Left ventricle myocardium inferior (tissue), 1 donor: ENCODE measurements at regions not wholly inside any gene's neighbourhood (a gene's known extent, or its start where the extent isn't known, plus 50 kb on each side); places are given as distances from the start of the nearest gene placed in this dataset.

Experiments used
- DNase-seq: peaks from one replicate; pipeline ENCODE4 v3.0.0-alpha.2; 2020
- H3K27ac ChIP-seq: fragments of 200-600 bp; replicated peaks from 2 replicates; pipeline ENCODE4 v1.8.0; 2021
- H3K27me3 ChIP-seq: fragments of 200-600 bp; 2 replicates; pipeline ENCODE4 v1.8.0; 2021; ENCODE audit warnings: low read depth
- H3K36me3 ChIP-seq: fragments of 200-600 bp; 2 replicates; pipeline ENCODE4 v1.8.0; 2021
- H3K4me1 ChIP-seq: fragments of 200-600 bp; 2 replicates; pipeline ENCODE4 v1.8.0; 2021
- H3K4me3 ChIP-seq: fragments of 200-600 bp; 2 replicates; pipeline ENCODE4 v1.8.0; 2021; ENCODE audit warnings: mild to moderate bottlenecking, moderate library complexity
- H3K9me3 ChIP-seq: fragments of 200-600 bp; replicated peaks from 2 replicates; pipeline ENCODE4 v1.8.0; 2021
- intact Hi-C: fragments of 100-400 bp; cut with micrococcal nuclease; formaldehyde crosslinking; loops from one replicate; pipeline ENCODE4 v1.11.0; 2022
- TF ChIP-seq, protein P1 (sequence below): fragments of 200-600 bp; IDR thresholded peaks from 2 replicates; pipeline ENCODE4 v1.8.0; 2021; ENCODE audit warnings: antibody characterized with exemption, mild to moderate bottlenecking, borderline replicate concordance
- donor health status: DM: no; HTN: yes; CAD: no; lungs with severe emphysema.

DNA sequence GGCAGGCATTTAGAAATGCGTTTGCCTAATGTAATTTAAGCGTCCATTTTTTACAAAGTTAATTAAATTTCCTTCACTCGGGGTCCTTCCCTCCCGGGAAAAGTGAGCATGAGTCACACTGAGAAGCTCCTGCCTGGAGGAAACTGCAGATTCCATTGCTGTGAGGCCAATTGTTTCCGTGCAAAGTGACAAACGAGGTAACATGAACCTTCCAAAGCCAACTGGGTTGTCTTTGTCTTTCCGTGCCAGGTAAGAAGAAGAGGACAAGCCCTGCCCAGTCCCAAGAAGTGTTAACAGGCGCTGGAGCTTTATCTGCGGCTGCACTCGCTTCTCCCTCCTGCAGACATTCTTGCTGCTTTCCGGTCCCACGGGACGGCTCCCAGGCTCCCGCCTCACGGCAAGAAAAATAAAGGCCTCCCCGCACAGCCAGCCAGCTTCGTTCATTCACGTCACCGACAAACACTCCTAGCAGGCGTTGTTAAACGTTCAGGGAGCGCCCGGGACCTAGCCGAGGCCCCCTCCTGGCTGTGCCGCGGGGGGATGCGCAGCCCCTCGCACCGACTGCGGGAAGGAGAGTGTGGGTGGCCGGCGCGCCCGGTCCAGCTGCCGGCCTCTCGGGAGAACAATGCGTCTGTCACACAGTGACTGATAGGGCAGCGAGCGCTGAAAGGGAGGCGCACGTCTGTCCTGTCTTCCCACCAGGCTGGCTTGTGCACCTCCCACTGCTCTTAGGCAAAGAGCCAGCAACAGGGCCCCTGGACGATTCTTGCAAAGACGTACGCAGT is 61.5 kb upstream of the HDDC2 start:
- H3K27me3 ChIP-seq = no peaks in the 10 kb centered on the region
- peak overlapping the region; percentile 66 for H3K4me3 ChIP-seq
- peak overlapping the region; percentile 91 for H3K27ac ChIP-seq
- no peaks in the 10 kb centered on the region for H3K36me3 ChIP-seq
- H3K9me3 ChIP-seq = no peaks in the 10 kb centered on the region
- H3K4me1 ChIP-seq = peaks cover 44% of the 10 kb centered on the region
- DNase-seq = peak; percentile 79
- TF ChIP-seq, protein P1, sequence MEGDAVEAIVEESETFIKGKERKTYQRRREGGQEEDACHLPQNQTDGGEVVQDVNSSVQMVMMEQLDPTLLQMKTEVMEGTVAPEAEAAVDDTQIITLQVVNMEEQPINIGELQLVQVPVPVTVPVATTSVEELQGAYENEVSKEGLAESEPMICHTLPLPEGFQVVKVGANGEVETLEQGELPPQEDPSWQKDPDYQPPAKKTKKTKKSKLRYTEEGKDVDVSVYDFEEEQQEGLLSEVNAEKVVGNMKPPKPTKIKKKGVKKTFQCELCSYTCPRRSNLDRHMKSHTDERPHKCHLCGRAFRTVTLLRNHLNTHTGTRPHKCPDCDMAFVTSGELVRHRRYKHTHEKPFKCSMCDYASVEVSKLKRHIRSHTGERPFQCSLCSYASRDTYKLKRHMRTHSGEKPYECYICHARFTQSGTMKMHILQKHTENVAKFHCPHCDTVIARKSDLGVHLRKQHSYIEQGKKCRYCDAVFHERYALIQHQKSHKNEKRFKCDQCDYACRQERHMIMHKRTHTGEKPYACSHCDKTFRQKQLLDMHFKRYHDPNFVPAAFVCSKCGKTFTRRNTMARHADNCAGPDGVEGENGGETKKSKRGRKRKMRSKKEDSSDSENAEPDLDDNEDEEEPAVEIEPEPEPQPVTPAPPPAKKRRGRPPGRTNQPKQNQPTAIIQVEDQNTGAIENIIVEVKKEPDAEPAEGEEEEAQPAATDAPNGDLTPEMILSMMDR = no peak
- intact Hi-C loops = no loop called here

DNA sequence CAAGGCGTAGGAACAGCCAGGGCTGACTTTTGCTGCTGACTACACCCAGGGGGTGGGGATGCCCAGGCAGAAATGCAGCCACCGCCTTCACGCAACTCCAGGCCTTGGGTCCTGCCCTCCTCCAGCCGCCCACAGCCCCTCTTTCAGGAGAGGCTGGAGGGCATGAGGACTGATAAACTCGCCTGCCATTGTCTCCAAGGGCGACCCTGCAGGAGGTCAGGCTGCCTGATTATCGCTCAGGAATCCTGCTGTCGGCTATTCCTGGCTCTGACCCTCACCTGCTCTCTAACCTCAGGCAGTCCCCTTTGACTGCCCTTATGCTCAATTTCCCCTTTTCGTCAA is 62.0 kb upstream of the HDDC2 start:
- TF ChIP-seq, protein P1 = no peak
- Histone ChIP-seq H3K27me3 (no peaks in the 10 kb centered on the region), H3K27ac (peak overlapping the region; percentile 91), H3K9me3 (no peaks in the 10 kb centered on the region), H3K4me3 (peak overlapping the region; percentile 66), H3K4me1 (peaks cover 43% of the 10 kb centered on the region), H3K36me3 (no peaks in the 10 kb centered on the region)
- DNase-seq = no peak
- intact Hi-C loops = no loop called here

DNA sequence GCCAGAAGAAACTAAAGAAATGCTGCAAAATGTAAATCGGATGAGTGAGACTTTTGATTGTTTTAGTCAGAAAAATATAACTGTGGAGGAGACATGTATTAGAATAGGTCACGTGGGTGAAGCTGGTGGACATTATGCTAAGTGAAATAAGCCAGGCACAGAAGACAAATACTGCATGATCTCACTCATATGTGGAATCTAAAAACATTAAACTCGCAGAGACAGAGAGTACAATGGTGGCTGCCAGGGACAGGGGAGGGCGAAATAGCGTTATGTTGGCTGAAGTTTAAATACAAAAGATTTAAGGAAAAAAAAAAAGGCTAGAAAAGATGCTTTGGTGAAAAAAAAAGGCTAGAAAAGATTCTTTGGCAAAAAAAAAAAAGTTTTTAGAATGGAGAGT is 63.5 kb upstream of the HDDC2 start:
- Histone ChIP-seq H3K27me3 (no peaks in the 10 kb centered on the region), H3K4me3 (no peak overlapping the region), H3K27ac (peak overlapping the region; percentile 91), H3K36me3 (no peaks in the 10 kb centered on the region), H3K9me3 (no peaks in the 10 kb centered on the region), H3K4me1 (peaks cover 47% of the 10 kb centered on the region)
- intact Hi-C loops = no loop called here
- DNase-seq = no peak
- TF ChIP-seq, protein P1 = no peak

- H3K27ac ChIP-seq = no peak overlapping the region
- no peak for DNase-seq
- no peaks in the 10 kb centered on the region for H3K36me3 ChIP-seq
- no peaks in the 10 kb centered on the region for H3K27me3 ChIP-seq
- H3K9me3 ChIP-seq = no peaks in the 10 kb centered on the region
- H3K4me1 ChIP-seq = peaks cover 40% of the 10 kb centered on the region
- TF ChIP-seq, protein P1 = no peak
- no peak overlapping the region for H3K4me3 ChIP-seq
- intact Hi-C loops = no loop called here
Measured at GRCh38 chr6:125367036-125367782, 65.4 kb upstream of the HDDC2 start.

DNA sequence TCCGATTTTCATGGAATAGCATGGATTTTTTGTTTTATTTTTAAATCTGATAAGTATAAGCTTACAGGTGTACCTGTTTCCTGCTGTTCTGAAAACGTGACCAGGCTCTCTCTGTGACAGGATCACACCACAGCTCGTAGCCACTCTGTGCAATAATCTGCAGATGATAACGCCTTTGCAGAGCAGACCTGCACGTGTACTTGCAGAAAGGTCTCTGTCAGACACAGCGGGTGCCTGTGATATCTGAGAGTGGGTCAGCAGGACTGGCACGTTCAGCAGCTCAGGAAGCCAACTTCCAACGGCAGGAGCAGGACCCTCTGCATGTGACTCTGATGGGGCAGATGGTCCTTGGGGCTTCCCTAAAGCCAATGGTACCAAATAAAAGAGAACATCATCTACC is 68.6 kb upstream of the HDDC2 start:
- H3K9me3 ChIP-seq = no peaks in the 10 kb centered on the region
- TF ChIP-seq, protein P1 = no peak
- intact Hi-C loops = no loop called here
- no peaks in the 10 kb centered on the region for H3K36me3 ChIP-seq
- H3K4me1 ChIP-seq = peaks cover 9% of the 10 kb centered on the region
- H3K27ac ChIP-seq = no peak overlapping the region
- no peaks in the 10 kb centered on the region for H3K27me3 ChIP-seq
- H3K4me3 ChIP-seq = no peak overlapping the region
- DNase-seq = peak; percentile 38
